ENCODE measurements at regions not wholly inside any gene's neighbourhood (a gene's known extent, or its start where the extent isn't known, plus 50 kb on each side); places are given as distances from the start of the nearest gene placed in this dataset.

- ATAC-seq, result no peak
Measured at GRCh38 chr10:78164702-78165101, 131.0 kb downstream of the RPS24 start.

- ATAC-seq, result no peak
Measured at GRCh38 chr10:78165172-78165571, 131.5 kb downstream of the RPS24 start.

GRCh38 chr10:78165617-78166016 is 132.0 kb downstream of the RPS24 start:
- no peak for ATAC-seq

GRCh38 chr10:78166261-78166660 is 132.6 kb downstream of the RPS24 start:
- no peak for ATAC-seq

GRCh38 chr10:78169214-78169613 is 135.6 kb downstream of the RPS24 start:
- ATAC-seq, result no peak

GRCh38 chr10:78170026-78170475 is 136.4 kb downstream of the RPS24 start:
- no peak for ATAC-seq

- ATAC-seq, result no peak
Measured at GRCh38 chr10:78171633-78172400, 138.2 kb downstream of the RPS24 start.

- no peak for ATAC-seq
Measured at GRCh38 chr10:78173360-78174015, 139.8 kb downstream of the RPS24 start.

- ATAC-seq, result no peak
Measured at GRCh38 chr10:78175444-78176015, 141.9 kb downstream of the RPS24 start.

GRCh38 chr10:78176320-78177317 is 143.0 kb downstream of the RPS24 start:
- no peak for ATAC-seq

- no peak for ATAC-seq
Measured at GRCh38 chr10:78177491-78178185, 144.0 kb downstream of the RPS24 start.

- no peak for ATAC-seq
Measured at GRCh38 chr10:78178397-78178796, 144.7 kb downstream of the RPS24 start.

- no peak for ATAC-seq
Measured at GRCh38 chr10:78178940-78179339, 145.3 kb downstream of the RPS24 start.

GRCh38 chr10:78179886-78180705 is 146.4 kb downstream of the RPS24 start:
- ATAC-seq, result no peak

GRCh38 chr10:78181381-78182055 is 147.9 kb downstream of the RPS24 start:
- no peak for ATAC-seq

- ATAC-seq, result peak in 1 of 2 donors; percentile 25
Measured at GRCh38 chr10:78182841-78183240, 149.2 kb downstream of the RPS24 start.

GRCh38 chr10:78184851-78185692 is 151.4 kb downstream of the RPS24 start:
- ATAC-seq, result no peak

- ATAC-seq, result no peak
Measured at GRCh38 chr10:78185693-78186055, 152.0 kb downstream of the RPS24 start.

GRCh38 chr10:78186572-78186971 is 152.9 kb downstream of the RPS24 start:
- ATAC-seq, result no peak

GRCh38 chr10:78187371-78187770 is 153.7 kb downstream of the RPS24 start:
- no peak for ATAC-seq
